ENCODE measurements at regions not wholly inside any gene's neighbourhood (a gene's known extent, or its start where the extent isn't known, plus 50 kb on each side); places are given as distances from the start of the nearest gene placed in this dataset.
"Not testable (repeated sequence)": the region's sequence is repeated elsewhere in the genome, so short reads cannot be mapped to it uniquely, and the experiment has no call there.

DNA sequence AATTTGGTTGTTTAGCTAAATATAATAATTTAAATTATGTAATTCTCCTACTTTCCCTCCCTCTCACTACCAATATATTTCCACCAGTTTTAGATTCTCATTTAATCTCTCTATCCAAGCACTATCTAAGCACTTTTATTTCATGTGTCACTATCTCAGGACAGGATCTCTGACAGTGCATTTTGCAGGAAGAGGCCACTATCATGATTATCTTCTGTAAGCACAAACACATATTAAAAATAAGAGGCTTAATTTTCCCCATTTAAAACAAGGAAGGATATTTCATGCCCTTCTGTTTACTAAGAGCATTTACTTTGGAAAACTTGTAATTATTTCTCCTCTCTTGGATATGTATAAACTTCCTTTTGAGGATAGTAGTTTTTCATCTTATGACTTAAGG lies 726.2 kb upstream of the ZNF804A start:
- no peak overlapping the region for H2AFZ ChIP-seq (ENCODE audit: low read length, unreplicated experiment)
- no peaks in the 10 kb centered on the region for H3K36me3 ChIP-seq (ENCODE audit: insufficient read depth, low read length)
- H3K4me3 ChIP-seq (ENCODE audit: low read depth, low read length): no peak overlapping the region
- H3K4me1 ChIP-seq (ENCODE audit: control insufficient read depth, insufficient read depth, low read length, unreplicated experiment): no peaks in the 10 kb centered on the region
- no peaks in the 10 kb centered on the region for H3K27me3 ChIP-seq (ENCODE audit: insufficient read depth, low read length)
- H3K27ac ChIP-seq (ENCODE audit: low read depth, low read length): no peak overlapping the region
- no peaks in the 10 kb centered on the region for H3K79me2 ChIP-seq (ENCODE audit: control insufficient read depth, insufficient read depth, low read length, unreplicated experiment)

DNA sequence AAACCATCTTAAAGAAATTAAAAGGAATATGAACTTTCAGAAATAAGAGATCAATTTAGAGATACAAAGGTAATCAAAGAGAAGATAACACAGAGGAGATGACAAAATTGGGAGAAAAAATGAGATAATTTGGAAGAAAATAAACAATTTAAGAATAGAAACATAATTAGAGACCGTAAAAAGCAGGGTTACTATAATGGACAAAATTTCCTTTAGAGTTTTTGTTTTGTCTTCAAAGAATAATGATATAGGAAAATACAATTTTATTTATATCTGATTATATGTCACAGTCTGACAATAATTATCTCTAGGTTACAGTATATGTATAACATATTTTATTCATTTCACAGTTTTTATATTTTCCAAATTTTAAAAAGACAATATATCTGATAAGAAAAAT lies 716.4 kb upstream of the ZNF804A start:
- Histone ChIP-seq H2AFZ (ENCODE audit: low read length, unreplicated experiment) (no peak overlapping the region), H3K36me3 (ENCODE audit: insufficient read depth, low read length) (no peaks in the 10 kb centered on the region), H3K79me2 (ENCODE audit: control insufficient read depth, insufficient read depth, low read length, unreplicated experiment) (no peaks in the 10 kb centered on the region), H3K27ac (ENCODE audit: low read depth, low read length) (no peak overlapping the region), H3K4me1 (ENCODE audit: control insufficient read depth, insufficient read depth, low read length, unreplicated experiment) (no peaks in the 10 kb centered on the region), H3K27me3 (ENCODE audit: insufficient read depth, low read length) (no peaks in the 10 kb centered on the region), H3K4me3 (ENCODE audit: low read depth, low read length) (no peak overlapping the region)

DNA sequence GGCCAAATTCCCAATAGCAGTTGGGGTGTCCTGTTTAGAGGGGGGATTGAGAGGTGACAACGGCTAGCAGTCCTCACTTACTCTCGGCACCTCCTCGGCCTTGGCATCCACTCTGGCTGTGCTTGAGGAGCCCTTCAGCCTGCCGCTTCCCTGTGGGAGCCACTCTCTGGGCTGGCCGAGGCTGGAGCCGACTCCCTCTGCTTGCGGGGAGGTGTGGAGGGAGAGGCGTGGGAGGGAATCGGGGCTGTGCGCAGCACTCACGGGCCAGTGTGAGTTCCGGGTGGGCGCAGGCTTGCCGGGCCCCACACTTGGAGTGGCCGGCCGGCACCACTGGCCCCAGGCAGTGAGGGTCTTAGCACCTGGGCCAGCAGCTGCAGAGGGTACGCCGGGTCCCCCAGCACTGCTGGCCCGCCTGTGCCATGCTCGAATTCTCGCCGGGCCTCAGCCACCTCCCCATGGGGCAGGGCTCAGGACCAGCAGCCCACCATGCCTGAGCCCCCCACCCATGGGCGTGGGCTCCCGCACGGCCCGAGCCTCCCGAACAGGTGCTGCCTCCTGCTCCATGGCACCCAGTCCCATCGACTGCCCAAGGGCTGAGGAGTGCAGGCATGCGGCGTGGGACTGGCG lies 705.9 kb upstream of the ZNF804A start:
- H3K79me2 ChIP-seq (ENCODE audit: control insufficient read depth, insufficient read depth, low read length, unreplicated experiment): no peaks in the 10 kb centered on the region
- H2AFZ ChIP-seq (ENCODE audit: low read length, unreplicated experiment): no peak overlapping the region
- no peak overlapping the region for H3K27ac ChIP-seq (ENCODE audit: low read depth, low read length)
- no peak overlapping the region for H3K4me3 ChIP-seq (ENCODE audit: low read depth, low read length)
- H3K27me3 ChIP-seq (ENCODE audit: insufficient read depth, low read length): no peaks in the 10 kb centered on the region
- H3K4me1 ChIP-seq (ENCODE audit: control insufficient read depth, insufficient read depth, low read length, unreplicated experiment): no peaks in the 10 kb centered on the region
- no peaks in the 10 kb centered on the region for H3K36me3 ChIP-seq (ENCODE audit: insufficient read depth, low read length)

DNA sequence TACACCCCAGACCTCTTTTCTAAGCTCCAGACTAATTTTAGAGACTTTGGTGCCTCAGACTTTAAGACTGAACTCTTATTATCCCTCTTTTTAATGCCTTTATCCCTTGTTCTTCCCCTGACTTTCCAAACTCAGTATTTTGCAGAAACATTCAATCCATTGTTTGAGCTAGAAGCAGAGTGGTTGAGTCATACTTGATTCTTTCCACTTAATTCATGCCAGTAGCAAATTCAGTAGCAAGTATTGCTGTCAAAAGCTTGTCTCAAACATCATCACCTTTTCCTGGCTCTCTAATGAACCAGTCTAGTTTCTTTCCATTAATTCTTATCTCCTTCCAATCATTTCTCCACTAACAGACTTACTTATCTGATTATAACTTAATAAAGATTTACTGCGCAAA lies 699.7 kb upstream of the ZNF804A start:
- no peaks in the 10 kb centered on the region for H3K36me3 ChIP-seq (ENCODE audit: insufficient read depth, low read length)
- no peaks in the 10 kb centered on the region for H3K79me2 ChIP-seq (ENCODE audit: control insufficient read depth, insufficient read depth, low read length, unreplicated experiment)
- no peaks in the 10 kb centered on the region for H3K4me1 ChIP-seq (ENCODE audit: control insufficient read depth, insufficient read depth, low read length, unreplicated experiment)
- H3K27ac ChIP-seq (ENCODE audit: low read depth, low read length): no peak overlapping the region
- H2AFZ ChIP-seq (ENCODE audit: low read length, unreplicated experiment): no peak overlapping the region
- H3K4me3 ChIP-seq (ENCODE audit: low read depth, low read length): no peak overlapping the region
- H3K27me3 ChIP-seq (ENCODE audit: insufficient read depth, low read length): no peaks in the 10 kb centered on the region

DNA sequence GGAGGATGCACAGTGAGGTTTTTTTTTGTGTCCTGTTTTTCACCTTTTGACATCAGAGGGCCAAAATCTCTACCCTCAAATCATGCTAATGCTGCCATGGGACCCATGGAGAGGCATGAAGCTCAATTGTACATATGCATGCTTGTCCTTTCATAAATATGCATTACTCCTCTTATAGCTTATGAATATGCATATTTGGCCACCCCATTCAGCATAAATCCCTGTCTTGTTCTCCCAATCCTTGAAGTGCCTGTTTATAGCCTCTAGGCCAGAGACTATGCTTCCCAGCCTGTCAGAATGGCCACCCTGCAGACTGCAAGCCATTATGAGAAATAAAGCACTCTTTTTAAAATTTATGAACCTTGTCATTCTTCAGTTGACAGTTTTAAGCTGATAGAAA lies 696.4 kb upstream of the ZNF804A start:
- H3K4me3 ChIP-seq (ENCODE audit: low read depth, low read length): no peak overlapping the region
- no peaks in the 10 kb centered on the region for H3K27me3 ChIP-seq (ENCODE audit: insufficient read depth, low read length)
- no peak overlapping the region for H2AFZ ChIP-seq (ENCODE audit: low read length, unreplicated experiment)

DNA sequence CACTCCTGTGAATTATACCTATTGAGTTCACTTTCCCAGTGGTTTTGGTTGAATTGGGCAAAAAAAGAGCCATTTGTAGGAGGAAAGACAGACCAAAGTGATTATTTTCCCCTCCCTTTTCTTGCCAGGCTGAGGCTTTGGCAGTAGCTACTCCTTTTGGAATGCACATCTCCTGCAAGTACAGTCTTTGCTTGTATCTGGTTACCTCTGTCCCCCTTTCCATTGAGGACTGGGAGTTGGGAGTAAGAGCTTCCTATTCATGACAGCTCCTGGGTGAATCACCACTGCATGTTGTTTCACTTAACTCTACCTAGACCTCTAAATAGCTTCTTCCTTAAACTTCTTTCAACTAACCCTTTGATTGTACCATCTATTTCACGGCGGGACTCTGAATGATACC lies 695.3 kb upstream of the ZNF804A start:
- no peak overlapping the region for H2AFZ ChIP-seq (ENCODE audit: low read length, unreplicated experiment)

More for the DNA sequence above, 696.4 kb upstream of the ZNF804A start:
- Histone ChIP-seq H3K79me2 (ENCODE audit: control insufficient read depth, insufficient read depth, low read length, unreplicated experiment) (no peaks in the 10 kb centered on the region), H3K4me1 (ENCODE audit: control insufficient read depth, insufficient read depth, low read length, unreplicated experiment) (no peaks in the 10 kb centered on the region), H3K27ac (ENCODE audit: low read depth, low read length) (no peak overlapping the region), H3K36me3 (ENCODE audit: insufficient read depth, low read length) (no peaks in the 10 kb centered on the region)

DNA sequence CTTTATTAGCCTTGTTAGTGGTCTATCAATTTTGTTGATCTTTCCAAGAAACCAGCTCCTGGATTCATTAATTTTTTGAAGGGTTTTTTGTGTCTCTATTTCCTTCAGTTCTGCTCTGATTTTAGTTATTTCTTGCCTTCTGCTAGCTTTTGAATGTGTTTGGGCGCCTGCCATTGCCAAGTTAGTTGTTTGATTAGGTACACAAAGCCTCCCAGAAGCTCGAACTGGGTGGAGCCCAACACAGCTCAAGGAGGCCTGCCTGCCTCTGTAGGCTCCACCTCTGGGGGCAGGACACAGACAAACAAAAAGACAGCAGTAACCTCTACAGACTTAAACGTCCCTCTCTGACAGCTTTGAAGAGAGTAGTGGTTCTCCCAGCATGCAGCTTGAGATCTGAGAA lies 682.3 kb upstream of the ZNF804A start:
- not testable (repeated sequence) for H3K27ac ChIP-seq (ENCODE audit: low read depth, low read length); H2AFZ ChIP-seq (ENCODE audit: low read length, unreplicated experiment); H3K4me1 ChIP-seq (ENCODE audit: control insufficient read depth, insufficient read depth, low read length, unreplicated experiment); H3K27me3 ChIP-seq (ENCODE audit: insufficient read depth, low read length); H3K79me2 ChIP-seq (ENCODE audit: control insufficient read depth, insufficient read depth, low read length, unreplicated experiment); H3K4me3 ChIP-seq (ENCODE audit: low read depth, low read length); H3K36me3 ChIP-seq (ENCODE audit: insufficient read depth, low read length)

More for the DNA sequence above, 695.3 kb upstream of the ZNF804A start:
- no peaks in the 10 kb centered on the region for H3K36me3 ChIP-seq (ENCODE audit: insufficient read depth, low read length)
- H3K4me1 ChIP-seq (ENCODE audit: control insufficient read depth, insufficient read depth, low read length, unreplicated experiment): no peaks in the 10 kb centered on the region
- H3K27ac ChIP-seq (ENCODE audit: low read depth, low read length): no peak overlapping the region
- H3K27me3 ChIP-seq (ENCODE audit: insufficient read depth, low read length): no peaks in the 10 kb centered on the region
- no peaks in the 10 kb centered on the region for H3K79me2 ChIP-seq (ENCODE audit: control insufficient read depth, insufficient read depth, low read length, unreplicated experiment)
- H3K4me3 ChIP-seq (ENCODE audit: low read depth, low read length): no peak overlapping the region

DNA sequence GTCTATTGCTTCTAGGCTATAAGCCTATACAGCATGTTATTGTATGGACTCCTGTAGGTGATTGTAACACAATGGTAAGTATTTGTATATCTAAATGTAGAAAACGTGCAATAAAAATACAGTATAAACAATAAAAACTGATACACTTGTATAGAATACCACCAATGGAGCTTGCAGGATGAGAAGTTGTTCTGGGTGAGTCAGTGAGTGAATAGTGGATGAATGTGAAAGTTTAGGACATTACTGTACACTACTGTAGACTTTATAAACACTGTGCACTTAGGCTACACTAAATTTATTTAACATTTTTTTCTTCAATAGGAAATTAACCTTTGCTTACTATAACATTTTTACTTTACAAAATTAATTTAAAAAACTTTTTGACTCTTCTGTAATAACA lies 679.2 kb upstream of the ZNF804A start:
- Histone ChIP-seq H3K4me3 (ENCODE audit: low read depth, low read length) (no peak overlapping the region), H3K79me2 (ENCODE audit: control insufficient read depth, insufficient read depth, low read length, unreplicated experiment) (no peaks in the 10 kb centered on the region), H2AFZ (ENCODE audit: low read length, unreplicated experiment) (no peak overlapping the region), H3K4me1 (ENCODE audit: control insufficient read depth, insufficient read depth, low read length, unreplicated experiment) (no peaks in the 10 kb centered on the region), H3K27me3 (ENCODE audit: insufficient read depth, low read length) (no peaks in the 10 kb centered on the region), H3K27ac (ENCODE audit: low read depth, low read length) (no peak overlapping the region), H3K36me3 (ENCODE audit: insufficient read depth, low read length) (no peaks in the 10 kb centered on the region)

DNA sequence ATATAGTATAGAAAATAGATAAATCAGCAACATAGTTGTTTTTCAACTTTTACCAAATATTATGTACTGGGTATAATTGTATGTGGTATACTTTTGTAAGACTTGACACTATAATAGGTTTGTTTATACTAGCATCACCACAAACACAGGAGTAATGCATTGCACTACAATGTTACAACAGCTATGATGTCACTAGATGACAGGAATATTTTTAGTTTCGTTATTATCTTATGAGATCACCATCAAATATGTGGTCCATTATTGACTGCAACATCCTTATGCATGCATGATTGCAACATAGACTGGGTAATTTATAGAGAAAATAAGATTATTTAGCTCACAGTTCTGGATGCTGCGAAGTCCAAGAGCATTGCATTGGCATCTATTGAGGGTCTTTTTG lies 678.4 kb upstream of the ZNF804A start:
- Histone ChIP-seq H3K4me3 (ENCODE audit: low read depth, low read length) (no peak overlapping the region), H2AFZ (ENCODE audit: low read length, unreplicated experiment) (no peak overlapping the region), H3K27me3 (ENCODE audit: insufficient read depth, low read length) (no peaks in the 10 kb centered on the region), H3K27ac (ENCODE audit: low read depth, low read length) (no peak overlapping the region), H3K36me3 (ENCODE audit: insufficient read depth, low read length) (no peaks in the 10 kb centered on the region), H3K79me2 (ENCODE audit: control insufficient read depth, insufficient read depth, low read length, unreplicated experiment) (no peaks in the 10 kb centered on the region), H3K4me1 (ENCODE audit: control insufficient read depth, insufficient read depth, low read length, unreplicated experiment) (no peaks in the 10 kb centered on the region)

DNA sequence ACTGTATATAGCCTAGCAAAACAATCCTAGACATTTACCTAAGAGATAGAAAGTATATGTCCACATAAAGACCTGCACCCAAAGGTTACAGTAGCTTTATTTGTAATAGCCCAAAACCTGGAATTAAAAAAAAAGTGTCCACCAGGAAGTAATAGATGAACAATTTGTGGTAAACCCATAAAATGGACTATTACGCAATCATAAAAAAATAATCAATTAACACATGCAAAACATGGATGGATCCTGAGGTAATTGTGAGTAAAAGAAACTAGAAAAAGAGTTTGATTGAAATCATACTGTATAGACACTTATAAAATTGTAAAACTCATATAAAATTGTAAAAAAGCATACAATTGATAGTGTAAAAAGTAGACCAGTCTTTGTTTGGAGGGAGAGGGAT lies 673.0 kb upstream of the ZNF804A start:
- H3K4me1 ChIP-seq (ENCODE audit: control insufficient read depth, insufficient read depth, low read length, unreplicated experiment): no peaks in the 10 kb centered on the region
- H3K79me2 ChIP-seq (ENCODE audit: control insufficient read depth, insufficient read depth, low read length, unreplicated experiment): no peaks in the 10 kb centered on the region
- no peak overlapping the region for H3K27ac ChIP-seq (ENCODE audit: low read depth, low read length)
- no peaks in the 10 kb centered on the region for H3K36me3 ChIP-seq (ENCODE audit: insufficient read depth, low read length)
- no peaks in the 10 kb centered on the region for H3K27me3 ChIP-seq (ENCODE audit: insufficient read depth, low read length)
- no peak overlapping the region for H2AFZ ChIP-seq (ENCODE audit: low read length, unreplicated experiment)
- H3K4me3 ChIP-seq (ENCODE audit: low read depth, low read length): no peak overlapping the region

DNA sequence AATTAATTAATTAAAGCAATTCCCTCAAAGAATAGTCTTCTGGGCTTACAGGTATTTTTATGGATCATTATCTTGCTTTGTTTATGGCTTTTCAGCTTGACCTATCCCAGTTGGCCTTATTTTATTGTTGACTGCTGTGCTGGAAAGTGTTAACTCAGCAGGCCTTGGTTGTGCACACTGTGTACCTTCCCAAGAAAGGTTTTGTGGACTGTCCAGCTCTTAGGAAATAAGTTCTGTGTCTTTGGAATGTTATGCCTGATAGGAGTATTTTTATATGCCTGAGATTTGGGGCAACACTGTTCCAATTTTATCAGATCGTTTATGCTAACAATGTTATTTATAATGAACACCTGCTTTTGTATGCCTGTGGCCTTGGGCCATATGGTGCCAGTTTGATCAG lies 671.9 kb upstream of the ZNF804A start:
- Histone ChIP-seq H3K27me3 (ENCODE audit: insufficient read depth, low read length) (no peaks in the 10 kb centered on the region), H3K4me3 (ENCODE audit: low read depth, low read length) (no peak overlapping the region), H2AFZ (ENCODE audit: low read length, unreplicated experiment) (no peak overlapping the region), H3K79me2 (ENCODE audit: control insufficient read depth, insufficient read depth, low read length, unreplicated experiment) (no peaks in the 10 kb centered on the region), H3K4me1 (ENCODE audit: control insufficient read depth, insufficient read depth, low read length, unreplicated experiment) (no peaks in the 10 kb centered on the region), H3K27ac (ENCODE audit: low read depth, low read length) (no peak overlapping the region), H3K36me3 (ENCODE audit: insufficient read depth, low read length) (no peaks in the 10 kb centered on the region)

Measured in ACC112 (cell line).